K562 (cell line): ENCODE measurements at regions not wholly inside any gene's neighbourhood (a gene's known extent, or its start where the extent isn't known, plus 50 kb on each side); places are given as distances from the start of the nearest gene placed in this dataset.

Experiments
- ATAC-seq: fragments of 200-7000 bp; cut with Tn5 transposase; 3 replicates; pipeline ENCODE4 v1.9.1; 2020; ENCODE audit warnings: moderate library complexity
- BruUV-seq: library from RNA; stranded (reverse); fragments of 400-500 nt; replicated peaks from 2 replicates; lab custom pipeline; 2021; lab: Mats Ljungman, UMichigan
- CTCF ChIA-PET: fragments of 300-600 bp; formaldehyde crosslinking; extraction: SDS; loops from one replicate; lab custom pipeline; 2021; ENCODE audit warnings: low intra/inter-chr PET ratio; lab: Yijun Ruan, JAX
- POLR2A ChIA-PET: fragments of 300-600, 350-650 bp; sonication (Branson Sonifier 250); formaldehyde crosslinking; extraction: SDS; loops from one replicate; lab custom pipeline; 2021; ENCODE audit warnings: antibody characterized with exemption, inconsistent platforms; lab: Yijun Ruan, JAX
- DNase-seq, 4 experiments: peaks; one replicate each; pipeline versions ENCODE4 v3.0.0 to v3.0.0-alpha.2; 2011 to 2018; ENCODE audit warnings: low spot score in 3 of 4, mixed read lengths in 3 of 4; ENCODE audit errors: extremely low read depth in 1 of 4
- FAIRE-seq: peaks from 2 replicates; lab custom pipeline; 2011; peaks lifted over from hg19 to GRCh38; lab: Jason Lieb, UNC
- H2AFZ ChIP-seq: 2 replicates; pipeline ENCODE4 v1.6.0; 2011; ENCODE audit warnings: low read depth, low read length, control low read depth, inconsistent platforms
- H3K27ac ChIP-seq: fragments of 200-600 bp; 3 replicates; pipeline ENCODE4 v1.8.0; 2011; ENCODE audit warnings: low read depth, mild to moderate bottlenecking, control low read depth, inconsistent platforms, low read length, moderate library complexity, mixed read lengths; ENCODE audit errors: extremely low read depth
- H3K27me3 ChIP-seq, 2 experiments: fragments of 300-600 bp in 1 of 2; 2 replicates in 1 of 2; 3 replicates in 1 of 2; pipeline versions ENCODE4 v1.6.0 to v1.8.0; 2011; ENCODE audit warnings: inconsistent platforms in 2 of 2, low read length in 2 of 2, mild to moderate bottlenecking in 1 of 2, mixed read lengths in 1 of 2, moderate library complexity in 1 of 2; ENCODE audit not compliant: control insufficient read depth in 2 of 2, insufficient read depth in 2 of 2
- H3K36me3 ChIP-seq: fragments of 300-600 bp; 3 replicates; pipeline ENCODE4 v1.8.0; 2011; ENCODE audit warnings: mild to moderate bottlenecking, low read length, inconsistent platforms; ENCODE audit not compliant: control insufficient read depth, insufficient read depth
- H3K4me1 ChIP-seq, 2 experiments: fragments of 200-600 bp in 1 of 2; replicated peaks in 1 of 2; 2 replicates in 1 of 2; 3 replicates in 1 of 2; pipeline versions ENCODE4 v1.5.1 to v1.8.0; 2011; ENCODE audit warnings: inconsistent platforms in 2 of 2, low read length in 2 of 2, mild to moderate bottlenecking in 1 of 2, mixed read lengths in 1 of 2, moderate library complexity in 1 of 2; ENCODE audit not compliant: control insufficient read depth in 2 of 2, insufficient read depth in 2 of 2
- H3K4me2 ChIP-seq: 2 replicates; pipeline ENCODE4 v1.6.1; 2011; ENCODE audit warnings: low read length, control low read depth, inconsistent platforms, mixed read lengths; ENCODE audit not compliant: insufficient read depth
- H3K4me3 ChIP-seq: fragments of 200-600 bp; sonication (generic), shearing (Covaris generic); 2 replicates; pipeline ENCODE4 v1.5.1; 2016; ENCODE audit warnings: control low read depth, inconsistent platforms
- H3K79me2 ChIP-seq: fragments of 200-600 bp; 3 replicates; pipeline ENCODE4 v1.8.0; 2011; ENCODE audit warnings: low read length, inconsistent platforms; ENCODE audit not compliant: control insufficient read depth, insufficient read depth
- H3K9ac ChIP-seq, 2 experiments: 2 replicates each; pipeline versions ENCODE4 v1.6.0 to v1.6.1; 2011; ENCODE audit warnings: low read depth in 2 of 2, low read length in 2 of 2, control low read depth in 1 of 2, inconsistent platforms in 1 of 2, mild to moderate bottlenecking in 1 of 2, mixed read lengths in 1 of 2; ENCODE audit not compliant: insufficient read depth in 1 of 2
- H3K9me1 ChIP-seq: one replicate; pipeline ENCODE4 v1.6.0; 2011; ENCODE audit warnings: inconsistent platforms, mild to moderate bottlenecking, low read length, moderate library complexity; ENCODE audit not compliant: control insufficient read depth, insufficient read depth
- H3K9me3 ChIP-seq: replicated peaks from 2 replicates; pipeline ENCODE4 v1.5.1; 2011; ENCODE audit warnings: low read depth, low read length, inconsistent platforms; ENCODE audit not compliant: control insufficient read depth, insufficient read depth
- H4K20me1 ChIP-seq: replicated peaks from 2 replicates; pipeline ENCODE4 v1.6.1; 2011; ENCODE audit warnings: low read length, inconsistent platforms, mixed read lengths; ENCODE audit not compliant: control insufficient read depth, insufficient read depth
- CAMTA2 ChIP-seq: fragments of 250-450 bp; sonication (Bioruptor Pico); conservative IDR thresholded peaks from 2 replicates; pipeline ENCODE4 v1.5.1; 2022
- DMBX1 ChIP-seq: fragments of 250-450 bp; sonication (Bioruptor Pico); IDR thresholded peaks from 2 replicates; pipeline ENCODE4 v1.8.0; 2022; ENCODE audit warnings: inconsistent platforms, mild to moderate bottlenecking, moderate library complexity, borderline replicate concordance
- HEY1 ChIP-seq: fragments of 250-450 bp; sonication (Bioruptor Pico); IDR thresholded peaks from 2 replicates; pipeline ENCODE4 v1.5.0; 2020; ENCODE audit warnings: mild to moderate bottlenecking, moderate library complexity, borderline replicate concordance
- NR2C2 ChIP-seq, 2 experiments: fragments of 200-800 bp in 1 of 2; sonication (Bioruptor generic) in 1 of 2; sonication (generic) in 1 of 2; formaldehyde crosslinking in 1 of 2; IDR thresholded peaks; 2 replicates each; pipeline versions ENCODE4 v1.6.1 to v1.8.0; 2016 to 2022; ENCODE audit warnings: mild to moderate bottlenecking in 1 of 2, missing compliant biosample characterization in 1 of 2, missing genetic modification characterization in 1 of 2, missing genetic modification reagents in 1 of 2
- PYGO2 ChIP-seq: fragments of 450-650 bp; IDR thresholded peaks from 2 replicates; pipeline ENCODE4 v1.6.1; 2016; ENCODE audit warnings: mild to moderate bottlenecking, missing genetic modification characterization, moderate library complexity, missing compliant biosample characterization
- RBM25 ChIP-seq: fragments of 200-400 bp; formaldehyde crosslinking; IDR thresholded peaks from 2 replicates; pipeline ENCODE4 v1.6.1; 2018; ENCODE audit warnings: low read length, low read depth, moderate library complexity; ENCODE audit not compliant: severe bottlenecking
- TGIF2 ChIP-seq: sonication (generic); formaldehyde crosslinking; IDR thresholded peaks from 2 replicates; pipeline ENCODE4 v1.8.1; 2022; ENCODE audit warnings: mild to moderate bottlenecking, missing genetic modification reagents, moderate library complexity
- USF2 ChIP-seq: sonication (generic); formaldehyde crosslinking; IDR thresholded peaks from 2 replicates; pipeline ENCODE4 v1.5.0; 2020; ENCODE audit warnings: missing genetic modification reagents
- ZC3H11A ChIP-seq: IDR thresholded peaks from 2 replicates; pipeline ENCODE4 v1.6.1; 2012; ENCODE audit warnings: low read depth, low read length, improper control_type of control experiment
- ZKSCAN1 ChIP-seq: fragments of 150-350 bp; IDR thresholded peaks from 2 replicates; pipeline ENCODE4 v1.6.1; 2016; ENCODE audit warnings: low read depth, low read length
- ZNF3 ChIP-seq: fragments of 250-450 bp; sonication (Bioruptor Pico); IDR thresholded peaks from 2 replicates; pipeline ENCODE4 v1.5.0; 2021; ENCODE audit warnings: mild to moderate bottlenecking, moderate library complexity
- ZNF644 ChIP-seq: fragments of 200-800 bp; sonication (Bioruptor generic); IDR thresholded peaks from 2 replicates; pipeline ENCODE4 v1.6.1; 2016; ENCODE audit warnings: low read depth, missing genetic modification characterization, missing compliant biosample characterization
- WGBS: fragments of 100-300 bp; shearing (Covaris generic); methylation state at CpG from one replicate; pipeline ENCODE4 v1.1.6; 2016; ENCODE audit warnings: low coverage, mixed read lengths; ENCODE audit not compliant: insufficient coverage; ENCODE audit errors: missing lambda C conversion rate; 5-methylcytosine and 5-hydroxymethylcytosine counted together
- in situ Hi-C: fragments of 300-500 bp; cut with MboI; formaldehyde crosslinking; loops from 4 replicates; pipeline ENCODE4 v1.15.0; 2018; ENCODE audit warnings: inconsistent platforms, mixed read lengths
- intact Hi-C: fragments of 100-400 bp; cut with micrococcal nuclease; formaldehyde crosslinking; loops from 2 replicates; pipeline ENCODE4 v1.14.2; 2022
- TF ChIP-seq, protein P1 (sequence below): fragments of 250-450 bp; sonication (Bioruptor Pico); IDR thresholded peaks from 2 replicates; pipeline ENCODE4 v1.8.0; 2021; ENCODE audit warnings: borderline replicate concordance, mild to moderate bottlenecking, moderate library complexity; ENCODE audit not compliant: poor library complexity, severe bottlenecking
- TF ChIP-seq, protein P2 (sequence below): fragments of 250-450 bp; sonication (Bioruptor Pico); IDR thresholded peaks from 2 replicates; pipeline ENCODE4 v1.5.0; 2020; ENCODE audit warnings: mild to moderate bottlenecking
- TF ChIP-seq, protein P3 (sequence below): fragments of 450-650 bp; formaldehyde crosslinking; IDR thresholded peaks from 2 replicates; pipeline ENCODE4 v1.4.0; 2020; ENCODE audit warnings: mild to moderate bottlenecking
- TF ChIP-seq, protein P4 (sequence below): fragments of 150-350 bp; conservative IDR thresholded peaks from 2 replicates; pipeline ENCODE4 v1.6.1; 2014; ENCODE audit warnings: low read length

DNA sequence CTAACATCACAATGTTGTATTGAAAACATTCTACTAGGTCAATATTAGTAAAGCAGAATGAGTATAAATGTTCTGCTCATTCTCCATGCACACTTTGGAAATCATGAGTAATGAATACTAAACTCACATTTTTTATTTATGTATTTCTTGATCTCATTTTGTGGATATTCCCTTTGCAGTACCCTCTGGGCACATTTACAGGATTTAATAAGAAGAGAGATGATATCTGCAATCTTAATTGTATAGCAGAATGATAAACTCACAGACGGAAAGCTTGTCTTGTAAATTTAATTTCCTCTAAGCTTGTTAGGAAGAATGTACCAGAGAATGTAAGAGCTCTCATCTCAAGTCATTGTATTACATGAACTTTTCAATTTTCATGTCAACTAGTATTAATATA, 1279.7 kb downstream of the PCDH7 start:
- Histone ChIP-seq H3K27ac (no peak overlapping the region), H3K9me3 (no peaks in the 10 kb centered on the region; the same call in 1 of the 2 replicates), H3K9ac (peak overlapping the region in 1 of 2 experiments; percentile 75; a peak in 2 of 4 replicates), H3K4me3 (peak overlapping the region; percentile 62), H3K4me1 (peaks cover 8 to 10% of the 10 kb centered on the region in 2 experiments; a peak in 4 of 5 replicates), H3K9me1 (no peaks in the 10 kb centered on the region), H3K36me3 (peaks cover 19% of the 10 kb centered on the region), H4K20me1 (peaks cover 6% of the 10 kb centered on the region; the same call in 1 of the 2 replicates), H3K4me2 (peak overlapping the region; percentile 58), H3K79me2 (peaks cover 75% of the 10 kb centered on the region), H2AFZ (no peak overlapping the region), H3K27me3 (no peaks in the 10 kb centered on the region)
- no peak for FAIRE-seq
- 13% methylated on average over 1 of the region's 1 CpG for WGBS
- in situ Hi-C loops: no loop called here
- no peak for ATAC-seq
- CTCF ChIA-PET: no interaction called here
- DNase-seq: no peak
- no TSS peak for BruUV-seq
- POLR2A ChIA-PET: interaction anchor here (1.2 kb wide), 1 partner anchor 17 kb away, joined by 3 read pairs; no protein-coding TSS in a partner anchor
- intact Hi-C loops: loop anchor here (5.0 to 10.0 kb wide), 3 partner anchors 47 to 255 kb away; no protein-coding TSS in a partner anchor
- TF ChIP-seq, protein P1, sequence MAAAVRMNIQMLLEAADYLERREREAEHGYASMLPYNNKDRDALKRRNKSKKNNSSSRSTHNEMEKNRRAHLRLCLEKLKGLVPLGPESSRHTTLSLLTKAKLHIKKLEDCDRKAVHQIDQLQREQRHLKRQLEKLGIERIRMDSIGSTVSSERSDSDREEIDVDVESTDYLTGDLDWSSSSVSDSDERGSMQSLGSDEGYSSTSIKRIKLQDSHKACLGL: no peak
- no peak for TF ChIP-seq HEY1 (CRISPR knock-in tag)
- TF ChIP-seq ZKSCAN1: no peak
- no peak for TF ChIP-seq NR2C2 (CRISPR knock-in tag; IDR thresholded peaks at IDR 0.05)
- TF ChIP-seq NR2C2 (tag; IDR thresholded peaks at IDR 0.05): no peak
- no peak for TF ChIP-seq ZNF644
- no peak for TF ChIP-seq USF2
- TF ChIP-seq RBM25: no peak
- TF ChIP-seq TGIF2 (CRISPR knock-in tag): no peak
- TF ChIP-seq, protein P2, sequence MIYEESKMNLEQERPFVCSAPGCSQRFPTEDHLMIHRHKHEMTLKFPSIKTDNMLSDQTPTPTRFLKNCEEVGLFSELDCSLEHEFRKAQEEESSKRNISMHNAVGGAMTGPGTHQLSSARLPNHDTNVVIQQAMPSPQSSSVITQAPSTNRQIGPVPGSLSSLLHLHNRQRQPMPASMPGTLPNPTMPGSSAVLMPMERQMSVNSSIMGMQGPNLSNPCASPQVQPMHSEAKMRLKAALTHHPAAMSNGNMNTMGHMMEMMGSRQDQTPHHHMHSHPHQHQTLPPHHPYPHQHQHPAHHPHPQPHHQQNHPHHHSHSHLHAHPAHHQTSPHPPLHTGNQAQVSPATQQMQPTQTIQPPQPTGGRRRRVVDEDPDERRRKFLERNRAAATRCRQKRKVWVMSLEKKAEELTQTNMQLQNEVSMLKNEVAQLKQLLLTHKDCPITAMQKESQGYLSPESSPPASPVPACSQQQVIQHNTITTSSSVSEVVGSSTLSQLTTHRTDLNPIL (CRISPR knock-in tag): no peak
- TF ChIP-seq CAMTA2 (CRISPR knock-in tag): no peak
- no peak for TF ChIP-seq DMBX1 (CRISPR knock-in tag)
- no peak for TF ChIP-seq ZC3H11A
- TF ChIP-seq, protein P3, sequence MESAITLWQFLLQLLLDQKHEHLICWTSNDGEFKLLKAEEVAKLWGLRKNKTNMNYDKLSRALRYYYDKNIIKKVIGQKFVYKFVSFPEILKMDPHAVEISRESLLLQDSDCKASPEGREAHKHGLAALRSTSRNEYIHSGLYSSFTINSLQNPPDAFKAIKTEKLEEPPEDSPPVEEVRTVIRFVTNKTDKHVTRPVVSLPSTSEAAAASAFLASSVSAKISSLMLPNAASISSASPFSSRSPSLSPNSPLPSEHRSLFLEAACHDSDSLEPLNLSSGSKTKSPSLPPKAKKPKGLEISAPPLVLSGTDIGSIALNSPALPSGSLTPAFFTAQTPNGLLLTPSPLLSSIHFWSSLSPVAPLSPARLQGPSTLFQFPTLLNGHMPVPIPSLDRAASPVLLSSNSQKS (CRISPR knock-in tag): no peak
- TF ChIP-seq, protein P4, sequence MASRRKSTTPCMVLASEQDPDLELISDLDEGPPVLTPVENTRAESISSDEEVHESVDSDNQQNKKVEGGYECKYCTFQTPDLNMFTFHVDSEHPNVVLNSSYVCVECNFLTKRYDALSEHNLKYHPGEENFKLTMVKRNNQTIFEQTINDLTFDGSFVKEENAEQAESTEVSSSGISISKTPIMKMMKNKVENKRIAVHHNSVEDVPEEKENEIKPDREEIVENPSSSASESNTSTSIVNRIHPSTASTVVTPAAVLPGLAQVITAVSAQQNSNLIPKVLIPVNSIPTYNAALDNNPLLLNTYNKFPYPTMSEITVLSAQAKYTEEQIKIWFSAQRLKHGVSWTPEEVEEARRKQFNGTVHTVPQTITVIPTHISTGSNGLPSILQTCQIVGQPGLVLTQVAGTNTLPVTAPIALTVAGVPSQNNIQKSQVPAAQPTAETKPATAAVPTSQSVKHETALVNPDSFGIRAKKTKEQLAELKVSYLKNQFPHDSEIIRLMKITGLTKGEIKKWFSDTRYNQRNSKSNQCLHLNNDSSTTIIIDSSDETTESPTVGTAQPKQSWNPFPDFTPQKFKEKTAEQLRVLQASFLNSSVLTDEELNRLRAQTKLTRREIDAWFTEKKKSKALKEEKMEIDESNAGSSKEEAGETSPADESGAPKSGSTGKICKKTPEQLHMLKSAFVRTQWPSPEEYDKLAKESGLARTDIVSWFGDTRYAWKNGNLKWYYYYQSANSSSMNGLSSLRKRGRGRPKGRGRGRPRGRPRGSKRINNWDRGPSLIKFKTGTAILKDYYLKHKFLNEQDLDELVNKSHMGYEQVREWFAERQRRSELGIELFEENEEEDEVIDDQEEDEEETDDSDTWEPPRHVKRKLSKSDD: no peak
- TF ChIP-seq ZNF3: no peak
- no peak for TF ChIP-seq PYGO2 (tag)
